Heart right ventricle (tissue), 16 donors: ENCODE measurements at regions not wholly inside any gene's neighbourhood (a gene's known extent, or its start where the extent isn't known, plus 50 kb on each side); places are given as distances from the start of the nearest gene placed in this dataset.

Experiments
- ATAC-seq, 8 donors: fragments of 200-7000 bp; cut with Tn5 transposase; one replicate each; pipeline ENCODE4 v1.9.1; 2020; ENCODE audit warnings: mild to moderate bottlenecking in 8 of 8, moderate library complexity in 8 of 8, moderate number of reproducible peaks in 1 of 8
- DNase-seq, 2 donors: peaks; one replicate each; pipeline ENCODE4 v3.0.0-alpha.2; 2020
- H3K27ac ChIP-seq, 10 donors: fragments of 200-600 bp; sonication (generic) in 2 of 10; one replicate each; pipeline versions ENCODE4 v1.5.0 to v1.8.0; 2020 to 2022; ENCODE audit warnings: mild to moderate bottlenecking in 3 of 10
- H3K27me3 ChIP-seq, 7 donors: fragments of 200-600 bp; one replicate each; pipeline ENCODE4 v1.8.0; 2021 to 2022; ENCODE audit warnings: mild to moderate bottlenecking in 2 of 7
- H3K36me3 ChIP-seq, 9 donors: fragments of 200-600 bp; sonication (generic) in 1 of 9; one replicate each; pipeline versions ENCODE4 v1.5.0 to v1.8.0; 2020 to 2022; ENCODE audit warnings: mild to moderate bottlenecking in 2 of 9
- H3K4me1 ChIP-seq, 9 donors: fragments of 200-600 bp; sonication (generic) in 1 of 9; one replicate each; pipeline versions ENCODE4 v1.5.0 to v1.8.0; 2020 to 2022; ENCODE audit warnings: mild to moderate bottlenecking in 4 of 9
- H3K4me3 ChIP-seq, 10 donors: fragments of 200-600 bp; sonication (generic) in 2 of 10; one replicate each; pipeline versions ENCODE4 v1.5.0 to v1.8.0; 2020 to 2022; ENCODE audit warnings: mild to moderate bottlenecking in 7 of 10, moderate library complexity in 2 of 10
- H3K9me3 ChIP-seq, 11 donors: fragments of 200-600 bp in 10 of 11; sonication (generic) in 2 of 11; one replicate each; pipeline versions ENCODE4 v1.5.0 to v1.8.0; 2013 to 2022; ENCODE audit warnings: mild to moderate bottlenecking in 2 of 11, control low read depth in 1 of 11, moderate library complexity in 1 of 11
- WGBS, 2 donors: extraction: QIAGEN DNeasy Blood & Tissue Kit; methylation state at CpG; one replicate each; pipeline ENCODE4 v1.1.7; 2013; ENCODE audit warnings: inconsistent platforms in 1 of 2; 5-methylcytosine and 5-hydroxymethylcytosine counted together
- intact Hi-C, 10 donors: fragments of 100-400 bp; cut with DNase I; formaldehyde crosslinking; loops; one replicate each; pipeline versions ENCODE4 v1.11.1 to v1.14.2; 2022
- TF ChIP-seq, protein P1 (sequence below), 9 donors: fragments of 200-600 bp; sonication (generic) in 2 of 9; IDR thresholded peaks; one replicate each; pipeline versions ENCODE4 v1.5.0 to v1.8.0; 2021 to 2022; ENCODE audit warnings: antibody characterized with exemption in 9 of 9, mild to moderate bottlenecking in 5 of 9, moderate library complexity in 1 of 9
- donor health status: Arrhythmogenic right ventricular cardiomyopathy.
- donor health status: ischemic (EF 13 %, LVEDD 7.1; RV severe dilation, severe dysfunction).
- donor health status: healthy with polysubstance abuse.
- donor health status: DM: no; HTN: yes; CAD: no.
- donor health status: DM: no; HTN: no; CAD: no.
- donor health status: ischemic (EF 25% LVEDD 6.9; RV normal size, moderate dysfunction).
- donor health status: ischemic (EF 25% LVEDD 5.7; RV mildly dilated, moderate dysfunction).
- donor health status: healthy.
- donor health status: DM: yes; HTN: yes; CAD: no.
- donor health status: Ischemic cardiomyopathy.
- donor health status: ischemic (EF 35%, LVEDD 5.7; RV mildly dilated, moderate dysfunction).
- donor health status: nonischemic (EF 11% LVEDD 7.7; RV severe dilation, severe dysfunction).
- donor health status: DM: yes; HTN: yes; CAD: no.
- donor health status: PGD.
- donor health status: ischemic (EF 29% LVEDD 5.4; RV normal size, mild dysfunction).
- donor health status: nonischemic (EF 23%, LVEDD 6.1; RV moderate dilation, normal function).

DNA sequence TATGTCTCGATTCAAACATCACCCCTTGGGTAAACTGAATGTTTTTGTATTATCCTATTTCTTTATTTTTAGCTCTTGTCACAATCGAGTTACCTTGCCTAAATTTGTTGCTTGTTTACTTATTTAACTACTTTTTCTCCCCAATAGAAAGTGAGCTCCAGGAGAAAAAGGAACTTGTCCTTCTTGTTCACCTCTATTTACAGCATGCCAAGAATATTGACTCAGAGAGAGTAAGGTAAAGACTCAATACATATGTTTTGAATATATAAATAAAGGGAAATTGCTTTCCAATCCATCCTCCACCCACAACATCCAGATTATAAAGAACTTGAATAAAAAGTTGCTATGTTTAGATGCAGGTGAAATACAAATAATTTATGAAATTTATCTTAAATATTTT lies 107.3 kb upstream of the PDC start:
- Histone ChIP-seq H3K9me3 (no peaks in the 10 kb centered on the region), H3K4me1 (no peaks in the 10 kb centered on the region), H3K27ac (no peak overlapping the region), H3K27me3 (no peaks in the 10 kb centered on the region), H3K4me3 (no peak overlapping the region), H3K36me3 (no peaks in the 10 kb centered on the region)
- intact Hi-C loops = no loop called here
- TF ChIP-seq, protein P1, sequence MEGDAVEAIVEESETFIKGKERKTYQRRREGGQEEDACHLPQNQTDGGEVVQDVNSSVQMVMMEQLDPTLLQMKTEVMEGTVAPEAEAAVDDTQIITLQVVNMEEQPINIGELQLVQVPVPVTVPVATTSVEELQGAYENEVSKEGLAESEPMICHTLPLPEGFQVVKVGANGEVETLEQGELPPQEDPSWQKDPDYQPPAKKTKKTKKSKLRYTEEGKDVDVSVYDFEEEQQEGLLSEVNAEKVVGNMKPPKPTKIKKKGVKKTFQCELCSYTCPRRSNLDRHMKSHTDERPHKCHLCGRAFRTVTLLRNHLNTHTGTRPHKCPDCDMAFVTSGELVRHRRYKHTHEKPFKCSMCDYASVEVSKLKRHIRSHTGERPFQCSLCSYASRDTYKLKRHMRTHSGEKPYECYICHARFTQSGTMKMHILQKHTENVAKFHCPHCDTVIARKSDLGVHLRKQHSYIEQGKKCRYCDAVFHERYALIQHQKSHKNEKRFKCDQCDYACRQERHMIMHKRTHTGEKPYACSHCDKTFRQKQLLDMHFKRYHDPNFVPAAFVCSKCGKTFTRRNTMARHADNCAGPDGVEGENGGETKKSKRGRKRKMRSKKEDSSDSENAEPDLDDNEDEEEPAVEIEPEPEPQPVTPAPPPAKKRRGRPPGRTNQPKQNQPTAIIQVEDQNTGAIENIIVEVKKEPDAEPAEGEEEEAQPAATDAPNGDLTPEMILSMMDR (IDR thresholded peaks at IDR 0.05) = no peak
- no peak for DNase-seq
- WGBS, 2 donors = 62 to 72% methylated on average over 2 of the region's 2 CpGs
- ATAC-seq = no peak

- DNase-seq (no peak), ATAC-seq (no peak)
- intact Hi-C loops = no loop called here
- no peaks in the 10 kb centered on the region for H3K4me1 ChIP-seq
- no peaks in the 10 kb centered on the region for H3K36me3 ChIP-seq
- no peaks in the 10 kb centered on the region for H3K27me3 ChIP-seq
- WGBS, 2 donors = 56 to 65% methylated on average over 3 of the region's 3 CpGs
- H3K4me3 ChIP-seq = no peak overlapping the region
- TF ChIP-seq, protein P1 (IDR thresholded peaks at IDR 0.05) = no peak
- H3K9me3 ChIP-seq = no peaks in the 10 kb centered on the region
- no peak overlapping the region for H3K27ac ChIP-seq
Measured at GRCh38 chr1:186566140-186566855, 105.4 kb upstream of the PDC start.

DNA sequence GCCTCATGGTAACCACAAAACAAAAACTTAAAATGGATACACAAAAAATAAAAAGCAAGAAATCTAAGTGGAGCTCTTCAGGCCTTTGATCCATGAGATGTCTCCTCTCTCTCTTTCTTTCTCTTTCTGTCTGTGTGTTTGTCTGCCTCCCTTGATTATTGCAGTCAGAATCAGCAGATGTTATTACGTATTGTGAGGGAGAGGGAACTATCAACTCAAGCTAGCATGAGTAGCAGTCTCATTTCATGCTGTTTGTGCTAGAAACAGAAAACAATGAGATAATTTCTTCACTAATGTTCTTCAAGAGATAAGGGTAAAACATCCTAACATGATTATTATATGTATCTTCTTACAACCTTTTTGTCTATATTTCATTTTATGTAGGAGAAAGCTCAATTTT lies 103.7 kb upstream of the PDC start:
- intact Hi-C loops = no loop called here
- no peak overlapping the region for H3K4me3 ChIP-seq
- WGBS, 2 donors = 66 to 68% methylated on average over 1 of the region's 1 CpG
- TF ChIP-seq, protein P1 (IDR thresholded peaks at IDR 0.05) = no peak
- H3K36me3 ChIP-seq = no peaks in the 10 kb centered on the region
- no peaks in the 10 kb centered on the region for H3K4me1 ChIP-seq
- no peaks in the 10 kb centered on the region for H3K27me3 ChIP-seq
- no peak for ATAC-seq
- no peak for DNase-seq
- H3K9me3 ChIP-seq = peaks cover 0 to under 1% (median 0%) of the 10 kb centered on the region in 11 donors
- no peak overlapping the region for H3K27ac ChIP-seq

GRCh38 chr1:186559601-186560116 lies 98.7 kb upstream of the PDC start:
- DNase-seq (no peak), ATAC-seq (no peak)
- 60 to 68% methylated on average over 6 of the region's 6 CpGs for WGBS, 2 donors
- TF ChIP-seq, protein P1 (IDR thresholded peaks at IDR 0.05) = no peak
- intact Hi-C loops = loop anchor here in 1 of 10 donors (5.0 kb wide), 1 partner anchor 653 kb away; no protein-coding TSS in a partner anchor
- Histone ChIP-seq H3K27me3 (no peaks in the 10 kb centered on the region), H3K4me3 (no peak overlapping the region), H3K9me3 (peaks cover 0 to 2% (median 0%) of the 10 kb centered on the region in 11 donors), H3K36me3 (no peaks in the 10 kb centered on the region), H3K4me1 (no peaks in the 10 kb centered on the region), H3K27ac (no peak overlapping the region)
